HepG2 (cell line): ENCODE measurements at regions not wholly inside any gene's neighbourhood (a gene's known extent, or its start where the extent isn't known, plus 50 kb on each side); places are given as distances from the start of the nearest gene placed in this dataset.

Source experiments
- ATAC-seq: fragments of 200-7000 bp; cut with Tn5 transposase; 3 replicates; pipeline ENCODE4 v1.9.1; 2020; ENCODE audit warnings: mild to moderate bottlenecking, moderate library complexity
- BruUV-seq: library from RNA; stranded (reverse); fragments of 400-500 nt; replicated peaks from 2 replicates; lab custom pipeline; 2021; lab: Mats Ljungman, UMichigan
- CTCF ChIA-PET: fragments of 300-600 bp; formaldehyde crosslinking; extraction: SDS; loops from one replicate; lab custom pipeline; 2021; ENCODE audit warnings: low total read pairs, inconsistent platforms, low intra/inter-chr PET ratio; lab: Yijun Ruan, JAX
- POLR2A ChIA-PET: fragments of 350-600 bp; sonication (Branson Sonifier 250); formaldehyde crosslinking; loops from one replicate; lab custom pipeline; 2020; ENCODE audit warnings: antibody characterized with exemption, inconsistent platforms; lab: Yijun Ruan, JAX
- DNase-seq: peaks from one replicate; pipeline ENCODE4 v3.0.0-alpha.2; 2015; ENCODE audit warnings: low spot score
- FAIRE-seq: peaks from 3 replicates; lab custom pipeline; 2011; peaks lifted over from hg19 to GRCh38; lab: Jason Lieb, UNC
- H2AFZ ChIP-seq: one replicate; pipeline ENCODE4 v1.6.1; 2011; ENCODE audit warnings: low read length, inconsistent platforms
- H3K27ac ChIP-seq: fragments of 300-600 bp; 3 replicates; pipeline ENCODE4 v1.8.0; 2011; ENCODE audit warnings: mixed run types, mild to moderate bottlenecking, mixed read lengths, low read length, inconsistent platforms; ENCODE audit not compliant: insufficient read depth; ENCODE audit errors: extremely low read length
- H3K27me3 ChIP-seq, 2 experiments: fragments of 200-600 bp in 1 of 2; 2 replicates in 1 of 2; 3 replicates in 1 of 2; pipeline versions ENCODE4 v1.6.0 to v1.8.0; 2011; ENCODE audit warnings: low read length in 2 of 2, mild to moderate bottlenecking in 2 of 2, moderate library complexity in 2 of 2, inconsistent platforms in 1 of 2; ENCODE audit not compliant: insufficient read depth in 2 of 2, control insufficient read depth in 1 of 2
- H3K36me3 ChIP-seq, 2 experiments: fragments of 200-600 bp in 1 of 2; replicated peaks in 1 of 2; 2 replicates in 1 of 2; 3 replicates in 1 of 2; pipeline versions ENCODE4 v1.5.1 to v1.8.0; 2011; ENCODE audit warnings: low read length in 2 of 2, inconsistent platforms in 1 of 2; ENCODE audit not compliant: insufficient read depth in 2 of 2, control insufficient read depth in 1 of 2
- H3K4me1 ChIP-seq: 2 replicates; pipeline ENCODE4 v1.5.1; 2012; ENCODE audit warnings: low read length, inconsistent platforms; ENCODE audit not compliant: insufficient read depth
- H3K4me2 ChIP-seq: 2 replicates; pipeline ENCODE4 v1.6.0; 2011; ENCODE audit warnings: low read depth, low read length, inconsistent platforms
- H3K4me3 ChIP-seq, 3 experiments: fragments of 200-600 bp in 1 of 3; sonication (generic), shearing (Covaris generic) in 1 of 3; replicated peaks in 1 of 3; 2 replicates each; pipeline ENCODE4 v1.5.1; 2011 to 2016; ENCODE audit warnings: low read length in 3 of 3, inconsistent platforms in 2 of 3, low read depth in 2 of 3, mild to moderate bottlenecking in 2 of 3, control low read depth in 1 of 3, mixed read lengths in 1 of 3; ENCODE audit not compliant: insufficient read depth in 1 of 3
- H3K79me2 ChIP-seq: one replicate; pipeline ENCODE4 v1.6.1; 2011; ENCODE audit warnings: low read length, inconsistent platforms; ENCODE audit not compliant: insufficient read depth
- H3K9ac ChIP-seq: 2 replicates; pipeline ENCODE4 v1.6.0; 2011; ENCODE audit warnings: mild to moderate bottlenecking, low read depth, low read length, inconsistent platforms; ENCODE audit not compliant: insufficient read depth
- H3K9me3 ChIP-seq: 2 replicates; pipeline ENCODE4 v1.5.1; 2012; ENCODE audit warnings: mild to moderate bottlenecking, low read length
- H4K20me1 ChIP-seq: 2 replicates; pipeline ENCODE4 v1.6.0; 2011; ENCODE audit warnings: inconsistent platforms, mild to moderate bottlenecking, low read length, moderate library complexity; ENCODE audit not compliant: insufficient read depth
- ARHGAP35 ChIP-seq: sonication (generic); formaldehyde crosslinking; IDR thresholded peaks from 2 replicates; pipeline ENCODE4 v1.9.0; 2022; ENCODE audit warnings: mild to moderate bottlenecking, inconsistent platforms, moderate library complexity, missing genetic modification reagents, borderline replicate concordance
- HIC2 ChIP-seq: sonication (generic); formaldehyde crosslinking; IDR thresholded peaks from 2 replicates; pipeline ENCODE4 v1.9.0; 2022; ENCODE audit warnings: low read depth, missing genetic modification reagents
- ISL2 ChIP-seq: sonication (generic); formaldehyde crosslinking; IDR thresholded peaks from 2 replicates; pipeline ENCODE4 v1.5.0; 2020; ENCODE audit warnings: missing genetic modification reagents
- KDM5B ChIP-seq: sonication (generic); formaldehyde crosslinking; IDR thresholded peaks from 2 replicates; pipeline ENCODE4 v1.4.0; 2020; ENCODE audit warnings: missing genetic modification reagents, mild to moderate bottlenecking, borderline replicate concordance
- PAXIP1 ChIP-seq: sonication (generic); formaldehyde crosslinking; conservative IDR thresholded peaks from 2 replicates; pipeline ENCODE4 v1.4.0; 2020; ENCODE audit warnings: mild to moderate bottlenecking, missing genetic modification reagents, moderate library complexity
- RBM39 ChIP-seq: fragments of 200-400 bp; formaldehyde crosslinking; IDR thresholded peaks from one replicate; pipeline ENCODE4 v1.6.1; 2018; ENCODE audit warnings: antibody characterized with exemption, mild to moderate bottlenecking, low read depth, low read length; ENCODE audit not compliant: poor library complexity, severe bottlenecking
- ZFY ChIP-seq: sonication (generic); formaldehyde crosslinking; IDR thresholded peaks from 2 replicates; pipeline ENCODE4 v1.4.0; 2020; ENCODE audit warnings: missing genetic modification reagents
- ZNF446 ChIP-seq: sonication (generic); formaldehyde crosslinking; IDR thresholded peaks from 2 replicates; pipeline ENCODE4 v1.5.0; 2020; ENCODE audit warnings: mild to moderate bottlenecking, missing genetic modification reagents
- ZNF510 ChIP-seq: sonication (generic); formaldehyde crosslinking; IDR thresholded peaks from 2 replicates; pipeline ENCODE4 v1.4.0; 2020; ENCODE audit warnings: low read depth, mild to moderate bottlenecking, missing genetic modification reagents
- ZNF576 ChIP-seq: sonication (generic); formaldehyde crosslinking; IDR thresholded peaks from 2 replicates; pipeline ENCODE4 v1.4.0; 2020; ENCODE audit warnings: mild to moderate bottlenecking, missing genetic modification reagents
- ZSCAN25 ChIP-seq: sonication (generic); formaldehyde crosslinking; IDR thresholded peaks from 2 replicates; pipeline ENCODE4 v1.8.0; 2022; ENCODE audit warnings: mild to moderate bottlenecking, missing genetic modification reagents
- WGBS: methylation state at CpG from one replicate; pipeline ENCODE4 v1.1.6; 2017; ENCODE audit warnings: low lambda C conversion rate; 5-methylcytosine and 5-hydroxymethylcytosine counted together
- in situ Hi-C: cut with HindIII; loops from 2 replicates; pipeline ENCODE4 v1.10.0; 2017; ENCODE audit warnings: low pct_unique_long_range_greater_than_20kb; ENCODE audit not compliant: extremely low pct_ligation_motif_present
- intact Hi-C: fragments of 100-400 bp; cut with micrococcal nuclease; formaldehyde crosslinking; loops from one replicate; pipeline ENCODE4 v1.10.0; 2022; ENCODE audit not compliant: unreplicated experiment
- TF ChIP-seq, protein P1 (sequence below): sonication (generic); formaldehyde crosslinking; IDR thresholded peaks from 2 replicates; pipeline ENCODE4 v1.4.0; 2020; ENCODE audit warnings: missing genetic modification reagents

DNA sequence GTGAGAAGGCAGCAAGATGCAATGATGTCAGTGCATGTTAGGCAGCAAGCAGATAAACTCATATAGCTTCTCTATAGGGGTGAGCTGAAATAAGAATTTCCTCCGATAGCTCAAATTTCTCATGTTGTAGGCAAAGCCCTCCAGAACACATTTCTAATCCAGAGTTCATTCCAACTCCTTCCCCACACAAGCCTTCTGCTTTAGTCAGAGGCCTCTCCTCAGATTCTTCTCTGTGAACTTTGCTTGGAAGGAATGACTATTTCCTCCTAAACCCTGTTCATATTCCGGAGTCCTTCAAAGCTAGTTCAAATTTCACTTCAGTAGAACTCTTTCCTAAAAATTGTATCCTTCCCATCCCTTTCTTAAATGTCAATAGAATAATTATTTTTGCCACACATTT is 144.8 kb downstream of the KCNJ2 start (continued):
- TF ChIP-seq, protein P1, sequence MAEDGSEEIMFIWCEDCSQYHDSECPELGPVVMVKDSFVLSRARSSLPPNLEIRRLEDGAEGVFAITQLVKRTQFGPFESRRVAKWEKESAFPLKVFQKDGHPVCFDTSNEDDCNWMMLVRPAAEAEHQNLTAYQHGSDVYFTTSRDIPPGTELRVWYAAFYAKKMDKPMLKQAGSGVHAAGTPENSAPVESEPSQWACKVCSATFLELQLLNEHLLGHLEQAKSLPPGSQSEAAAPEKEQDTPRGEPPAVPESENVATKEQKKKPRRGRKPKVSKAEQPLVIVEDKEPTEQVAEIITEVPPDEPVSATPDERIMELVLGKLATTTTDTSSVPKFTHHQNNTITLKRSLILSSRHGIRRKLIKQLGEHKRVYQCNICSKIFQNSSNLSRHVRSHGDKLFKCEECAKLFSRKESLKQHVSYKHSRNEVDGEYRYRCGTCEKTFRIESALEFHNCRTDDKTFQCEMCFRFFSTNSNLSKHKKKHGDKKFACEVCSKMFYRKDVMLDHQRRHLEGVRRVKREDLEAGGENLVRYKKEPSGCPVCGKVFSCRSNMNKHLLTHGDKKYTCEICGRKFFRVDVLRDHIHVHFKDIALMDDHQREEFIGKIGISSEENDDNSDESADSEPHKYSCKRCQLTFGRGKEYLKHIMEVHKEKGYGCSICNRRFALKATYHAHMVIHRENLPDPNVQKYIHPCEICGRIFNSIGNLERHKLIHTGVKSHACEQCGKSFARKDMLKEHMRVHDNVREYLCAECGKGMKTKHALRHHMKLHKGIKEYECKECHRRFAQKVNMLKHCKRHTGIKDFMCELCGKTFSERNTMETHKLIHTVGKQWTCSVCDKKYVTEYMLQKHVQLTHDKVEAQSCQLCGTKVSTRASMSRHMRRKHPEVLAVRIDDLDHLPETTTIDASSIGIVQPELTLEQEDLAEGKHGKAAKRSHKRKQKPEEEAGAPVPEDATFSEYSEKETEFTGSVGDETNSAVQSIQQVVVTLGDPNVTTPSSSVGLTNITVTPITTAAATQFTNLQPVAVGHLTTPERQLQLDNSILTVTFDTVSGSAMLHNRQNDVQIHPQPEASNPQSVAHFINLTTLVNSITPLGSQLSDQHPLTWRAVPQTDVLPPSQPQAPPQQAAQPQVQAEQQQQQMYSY (CRISPR knock-in tag) = no peak
- TF ChIP-seq ZNF576 (CRISPR knock-in tag) (no peak), ARHGAP35 (CRISPR knock-in tag) (no peak), HIC2 (CRISPR knock-in tag) (no peak), ZSCAN25 (CRISPR knock-in tag) (no peak), ZNF510 (CRISPR knock-in tag) (no peak), ZNF446 (CRISPR knock-in tag) (no peak)

GRCh38 chr17:70314506-70314905 is 145.2 kb downstream of the KCNJ2 start:
- H3K9ac ChIP-seq = no peak overlapping the region
- H3K36me3 ChIP-seq = no peaks in the 10 kb centered on the region
- no TSS peak for BruUV-seq
- DNase-seq (no peak), ATAC-seq (no peak), FAIRE-seq (no peak)
- no peaks in the 10 kb centered on the region for H3K27me3 ChIP-seq
- 21% methylated on average over 6 of the region's 6 CpGs for WGBS
- H3K4me2 ChIP-seq = no peak overlapping the region
- no peak overlapping the region for H3K27ac ChIP-seq
- CTCF ChIA-PET = no interaction called here
- intact Hi-C loops = loop anchor here (2.0 kb wide), 1 partner anchor 40 kb away; no protein-coding TSS in a partner anchor
- no peak overlapping the region for H3K4me3 ChIP-seq
- no peaks in the 10 kb centered on the region for H3K79me2 ChIP-seq
- no peak overlapping the region for H2AFZ ChIP-seq
- H4K20me1 ChIP-seq = no peaks in the 10 kb centered on the region
- H3K9me3 ChIP-seq = peaks cover 90% of the 10 kb centered on the region
- POLR2A ChIA-PET = no interaction called here
- no peaks in the 10 kb centered on the region for H3K4me1 ChIP-seq
- in situ Hi-C loops = no loop called here
- no peak for TF ChIP-seq ISL2
- TF ChIP-seq RBM39 = no peak
- no peak for TF ChIP-seq PAXIP1 (CRISPR knock-in tag)
- no peak for TF ChIP-seq KDM5B (CRISPR knock-in tag)
- TF ChIP-seq ZFY (CRISPR knock-in tag) = no peak
